HFFc6 (cell line): ENCODE measurements at regions not wholly inside any gene's neighbourhood (a gene's known extent, or its start where the extent isn't known, plus 50 kb on each side); places are given as distances from the start of the nearest gene placed in this dataset.

Source experiments
- DNase-seq: peaks from one replicate; pipeline ENCODE4 v3.0.0-alpha.2; 2018
- H3K27ac Mint-ChIP-seq: 2 replicates; pipeline ENCODE4 v1.8.0; 2020; ENCODE audit warnings: mild to moderate bottlenecking, mixed read lengths
- H3K27me3 Mint-ChIP-seq: 2 replicates; pipeline ENCODE4 v1.8.0; 2021; ENCODE audit warnings: mild to moderate bottlenecking, moderate library complexity, mixed read lengths; ENCODE audit not compliant: insufficient read depth
- H3K36me3 Mint-ChIP-seq: 2 replicates; pipeline ENCODE4 v1.8.0; 2021; ENCODE audit warnings: low read depth, mixed read lengths
- H3K4me1 Mint-ChIP-seq: 2 replicates; pipeline ENCODE4 v1.8.0; 2020; ENCODE audit warnings: low read depth, mixed read lengths
- H3K4me3 Mint-ChIP-seq: 2 replicates; pipeline ENCODE4 v1.8.0; 2020; ENCODE audit warnings: mild to moderate bottlenecking, moderate library complexity, mixed read lengths
- H3K9me3 Mint-ChIP-seq: 2 replicates; pipeline ENCODE4 v1.8.0; 2020; ENCODE audit warnings: mild to moderate bottlenecking, mixed read lengths
- TF ChIP-seq, protein P1 (sequence below): fragments of 200-600 bp; sonication (generic); IDR thresholded peaks from 2 replicates; pipeline ENCODE4 v1.5.0; 2021; ENCODE audit warnings: antibody characterized with exemption, mild to moderate bottlenecking

DNA sequence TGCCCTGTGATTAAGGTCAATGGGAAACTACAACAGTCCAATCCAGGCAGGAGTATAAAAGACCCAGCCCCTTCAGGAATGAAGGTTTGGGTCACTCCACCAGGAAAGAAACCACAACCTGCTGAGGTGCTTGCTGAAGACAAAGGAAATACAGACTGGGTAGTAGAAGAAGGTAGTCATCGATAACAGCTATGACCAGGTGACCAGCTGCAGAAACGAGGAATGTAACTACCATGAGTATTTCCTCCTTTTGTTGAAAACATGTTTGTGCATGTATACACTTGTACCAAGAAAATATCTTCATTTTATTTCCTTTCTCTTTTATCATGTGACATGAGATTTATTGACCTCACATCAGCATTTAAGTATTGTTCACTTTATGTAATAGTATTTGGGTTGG, 409.1 kb downstream of the FOXG1 start:
- DNase-seq: no peak
- Mint-ChIP-seq H3K36me3 (no peaks in the 10 kb centered on the region), H3K27me3 (no peaks in the 10 kb centered on the region), H3K4me1 (no peaks in the 10 kb centered on the region), H3K4me3 (no peak overlapping the region), H3K9me3 (no peaks in the 10 kb centered on the region), H3K27ac (no peak overlapping the region)
- TF ChIP-seq, protein P1, sequence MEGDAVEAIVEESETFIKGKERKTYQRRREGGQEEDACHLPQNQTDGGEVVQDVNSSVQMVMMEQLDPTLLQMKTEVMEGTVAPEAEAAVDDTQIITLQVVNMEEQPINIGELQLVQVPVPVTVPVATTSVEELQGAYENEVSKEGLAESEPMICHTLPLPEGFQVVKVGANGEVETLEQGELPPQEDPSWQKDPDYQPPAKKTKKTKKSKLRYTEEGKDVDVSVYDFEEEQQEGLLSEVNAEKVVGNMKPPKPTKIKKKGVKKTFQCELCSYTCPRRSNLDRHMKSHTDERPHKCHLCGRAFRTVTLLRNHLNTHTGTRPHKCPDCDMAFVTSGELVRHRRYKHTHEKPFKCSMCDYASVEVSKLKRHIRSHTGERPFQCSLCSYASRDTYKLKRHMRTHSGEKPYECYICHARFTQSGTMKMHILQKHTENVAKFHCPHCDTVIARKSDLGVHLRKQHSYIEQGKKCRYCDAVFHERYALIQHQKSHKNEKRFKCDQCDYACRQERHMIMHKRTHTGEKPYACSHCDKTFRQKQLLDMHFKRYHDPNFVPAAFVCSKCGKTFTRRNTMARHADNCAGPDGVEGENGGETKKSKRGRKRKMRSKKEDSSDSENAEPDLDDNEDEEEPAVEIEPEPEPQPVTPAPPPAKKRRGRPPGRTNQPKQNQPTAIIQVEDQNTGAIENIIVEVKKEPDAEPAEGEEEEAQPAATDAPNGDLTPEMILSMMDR: no peak

DNA sequence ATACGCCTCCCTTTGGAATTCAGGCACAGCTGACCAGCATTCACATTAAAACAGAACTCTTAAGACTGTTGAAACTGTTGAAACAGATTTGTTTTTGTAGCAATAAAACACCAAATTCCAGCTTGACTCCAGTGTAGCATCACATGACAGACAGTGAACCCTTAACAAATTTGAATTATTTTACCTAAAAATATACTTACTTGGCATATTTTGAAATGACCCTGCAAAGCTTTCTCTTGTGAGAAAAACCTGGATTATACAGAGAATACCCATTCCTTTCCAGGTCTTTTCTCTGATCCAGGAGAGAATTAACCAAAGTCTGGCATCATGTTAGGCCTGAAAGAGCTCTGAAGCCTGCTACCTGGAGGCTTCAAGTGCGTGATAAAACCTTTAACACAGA, 410.3 kb downstream of the FOXG1 start:
- no peak for DNase-seq
- Mint-ChIP-seq H3K27ac (no peak overlapping the region), H3K4me1 (no peaks in the 10 kb centered on the region), H3K27me3 (no peaks in the 10 kb centered on the region), H3K36me3 (no peaks in the 10 kb centered on the region), H3K4me3 (no peak overlapping the region), H3K9me3 (no peaks in the 10 kb centered on the region)
- TF ChIP-seq, protein P1: no peak

DNA sequence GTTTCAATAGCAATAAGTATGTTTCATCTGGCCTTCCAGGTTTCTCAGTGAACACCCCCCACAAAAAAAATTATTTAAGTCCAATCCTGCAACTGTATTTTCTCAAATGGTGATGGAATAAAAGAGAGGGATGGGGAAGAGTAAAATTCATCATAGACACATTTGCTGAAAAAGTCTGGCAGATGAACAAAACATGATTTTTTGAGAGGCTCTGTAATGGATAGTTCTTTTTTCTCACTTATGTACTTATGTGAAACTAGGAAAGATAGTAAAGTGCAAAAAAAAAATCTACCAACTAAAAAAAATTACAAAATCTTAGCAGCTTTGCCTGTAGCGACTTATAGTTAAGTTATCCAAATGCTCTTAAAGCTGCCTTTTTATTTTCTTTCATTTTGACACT, 412.4 kb downstream of the FOXG1 start:
- no peak for DNase-seq
- Mint-ChIP-seq H3K27ac (no peak overlapping the region), H3K27me3 (no peaks in the 10 kb centered on the region), H3K4me1 (no peaks in the 10 kb centered on the region), H3K9me3 (no peaks in the 10 kb centered on the region), H3K4me3 (no peak overlapping the region), H3K36me3 (no peaks in the 10 kb centered on the region)
- TF ChIP-seq, protein P1: no peak

DNA sequence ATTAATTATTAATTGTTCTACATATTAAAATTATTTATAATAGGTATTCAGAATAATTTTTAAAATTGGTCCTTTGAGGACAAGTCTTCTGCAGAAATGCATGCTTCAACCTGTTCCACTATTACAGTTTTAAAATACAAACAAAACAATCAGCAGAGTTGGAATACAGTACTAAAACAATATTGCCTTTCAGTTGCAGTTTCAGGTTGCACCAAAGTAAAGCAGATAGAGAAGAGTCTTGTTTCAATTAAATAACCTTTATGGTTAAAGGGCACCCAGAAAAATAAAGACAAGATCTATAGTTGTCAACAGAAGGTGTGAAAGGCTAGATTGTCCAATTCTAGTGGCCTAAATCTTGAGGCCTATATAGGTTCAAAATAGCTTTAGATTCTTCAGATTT, 424.5 kb downstream of the FOXG1 start:
- Mint-ChIP-seq H3K27me3 (no peaks in the 10 kb centered on the region), H3K36me3 (no peaks in the 10 kb centered on the region), H3K4me3 (no peak overlapping the region), H3K4me1 (no peaks in the 10 kb centered on the region), H3K9me3 (peaks cover 7% of the 10 kb centered on the region; the same call in 1 of the 2 replicates), H3K27ac (no peak overlapping the region)
- TF ChIP-seq, protein P1: no peak
- DNase-seq: no peak

DNA sequence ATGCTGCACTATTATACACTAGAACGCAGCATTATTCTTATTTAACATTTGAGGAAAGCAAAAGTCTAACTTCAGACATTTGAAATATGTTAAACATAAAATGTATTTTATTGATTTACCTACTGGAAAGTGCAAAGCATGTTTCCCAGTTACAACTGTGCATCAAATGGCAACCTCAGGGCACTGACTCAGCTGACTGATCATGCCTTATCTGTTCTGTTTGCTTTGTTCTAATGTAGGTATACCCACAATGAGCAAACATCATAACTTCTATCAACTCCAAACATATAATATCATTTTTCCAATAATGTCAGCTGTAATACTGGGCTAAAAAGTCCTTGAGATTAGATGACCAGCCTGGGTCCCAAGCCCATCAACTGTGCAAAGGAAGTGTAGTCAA, 431.0 kb downstream of the FOXG1 start:
- Mint-ChIP-seq H3K27ac (no peak overlapping the region), H3K27me3 (no peaks in the 10 kb centered on the region), H3K4me3 (no peak overlapping the region), H3K9me3 (no peaks in the 10 kb centered on the region), H3K4me1 (no peaks in the 10 kb centered on the region), H3K36me3 (no peaks in the 10 kb centered on the region)
- TF ChIP-seq, protein P1: no peak
- DNase-seq: no peak

DNA sequence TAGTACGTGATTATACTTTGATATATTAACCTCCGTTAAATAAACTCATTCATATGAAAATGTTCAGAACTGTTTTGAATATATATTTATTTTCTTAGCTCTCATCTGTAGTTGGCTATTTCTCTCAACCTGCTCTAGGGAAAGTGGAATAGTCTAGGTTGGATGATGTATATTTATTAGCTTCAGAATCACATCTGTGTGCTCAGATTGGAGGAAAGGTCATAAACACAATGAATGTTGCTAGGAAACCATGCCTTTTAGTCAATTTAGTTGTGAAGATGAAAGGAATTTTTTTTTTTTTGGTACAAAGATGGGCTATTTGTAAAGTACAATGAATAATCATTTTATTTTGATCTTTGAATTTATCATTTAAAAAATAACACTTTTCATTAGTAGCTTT, 439.1 kb downstream of the FOXG1 start:
- Mint-ChIP-seq H3K4me3 (no peak overlapping the region), H3K27me3 (no peaks in the 10 kb centered on the region)
- TF ChIP-seq, protein P1: no peak

More for the DNA sequence above, 439.1 kb downstream of the FOXG1 start:
- H3K4me1 Mint-ChIP-seq: peaks cover 7% of the 10 kb centered on the region; the same call in 1 of the 2 replicates
- DNase-seq: no peak
- H3K27ac Mint-ChIP-seq: no peak overlapping the region
- H3K9me3 Mint-ChIP-seq: no peaks in the 10 kb centered on the region
- H3K36me3 Mint-ChIP-seq: no peaks in the 10 kb centered on the region
